ENCODE measurements at regions not wholly inside any gene's neighbourhood (a gene's known extent, or its start where the extent isn't known, plus 50 kb on each side); places are given as distances from the start of the nearest gene placed in this dataset.
"Not testable (repeated sequence)": the region's sequence is repeated elsewhere in the genome, so short reads cannot be mapped to it uniquely, and the experiment has no call there.

GRCh38 chr7:73234994-73235717 lies 73.5 kb downstream of the NSUN5 start:
- not testable (repeated sequence) for TF ChIP-seq POLR2A, CTCF (IDR thresholded peaks at IDR 0.05)

All from uterus (tissue), 2 donors.